NCI-H526 (cell line): ENCODE measurements at regions not wholly inside any gene's neighbourhood (a gene's known extent, or its start where the extent isn't known, plus 50 kb on each side); places are given as distances from the start of the nearest gene placed in this dataset.

Source experiments
- DNase-seq, 2 experiments: peaks; one replicate each; lab custom pipeline; 2025; lab: John Stamatoyannopoulos, UW

DNA sequence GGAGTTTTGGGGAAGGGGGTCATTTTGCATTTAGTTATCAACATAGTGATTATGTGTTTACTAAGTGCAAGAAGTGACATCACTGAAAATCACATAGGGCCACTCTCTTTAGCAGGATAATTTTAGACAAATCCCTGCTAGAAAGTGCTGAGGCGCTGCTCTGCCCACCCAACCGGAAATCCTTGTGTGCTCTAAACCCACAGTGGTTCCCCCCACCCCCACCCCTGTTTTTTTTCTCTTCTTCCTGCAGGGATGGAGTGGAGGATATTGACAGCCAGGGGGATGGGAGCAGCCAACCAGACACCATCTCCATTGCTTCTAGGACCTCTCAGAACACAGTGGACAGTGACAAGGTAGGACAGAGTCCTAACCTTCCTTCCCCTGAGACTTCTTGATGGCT lies 234.2 kb upstream of the UMPS start:
- DNase-seq = no peak

DNA sequence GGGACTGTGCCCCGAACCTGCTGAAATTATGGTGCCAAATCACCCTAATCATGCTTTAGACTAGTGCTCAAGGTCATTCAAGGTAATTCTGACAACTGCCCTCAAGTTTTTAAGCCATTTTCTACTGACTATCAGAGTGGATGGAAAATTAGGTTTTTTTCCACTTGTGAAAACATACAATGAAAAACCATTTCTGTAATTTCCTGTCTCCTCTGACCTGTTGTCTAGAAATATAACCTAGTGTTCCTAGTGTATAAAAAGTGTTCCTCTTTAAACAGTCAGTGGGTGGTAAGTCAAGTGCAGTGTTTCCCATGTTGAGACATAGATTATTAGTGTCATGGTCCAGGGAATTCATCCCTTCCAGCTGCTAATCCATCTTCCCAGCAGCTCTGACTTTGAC lies 232.8 kb upstream of the UMPS start:
- DNase-seq = no peak

DNA sequence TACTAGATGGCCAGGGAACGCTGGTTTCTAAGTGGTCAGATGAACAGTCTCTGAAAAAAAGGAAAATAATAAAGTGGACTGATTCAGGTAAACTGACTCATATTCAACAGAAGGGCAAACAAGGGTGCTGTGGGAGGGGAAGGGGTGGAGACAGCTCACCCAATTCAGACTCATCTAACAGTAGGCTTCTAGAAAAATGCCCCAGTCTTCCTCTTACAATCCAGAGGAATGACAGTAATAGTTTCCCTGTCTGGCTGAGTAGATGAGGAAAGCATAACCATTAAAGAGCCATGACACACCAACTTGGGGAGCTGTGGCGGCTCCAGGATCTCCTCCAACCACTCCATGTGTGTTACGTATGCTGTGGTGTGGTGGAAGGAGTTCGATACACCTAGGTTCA lies 231.4 kb upstream of the UMPS start:
- DNase-seq = no peak

DNA sequence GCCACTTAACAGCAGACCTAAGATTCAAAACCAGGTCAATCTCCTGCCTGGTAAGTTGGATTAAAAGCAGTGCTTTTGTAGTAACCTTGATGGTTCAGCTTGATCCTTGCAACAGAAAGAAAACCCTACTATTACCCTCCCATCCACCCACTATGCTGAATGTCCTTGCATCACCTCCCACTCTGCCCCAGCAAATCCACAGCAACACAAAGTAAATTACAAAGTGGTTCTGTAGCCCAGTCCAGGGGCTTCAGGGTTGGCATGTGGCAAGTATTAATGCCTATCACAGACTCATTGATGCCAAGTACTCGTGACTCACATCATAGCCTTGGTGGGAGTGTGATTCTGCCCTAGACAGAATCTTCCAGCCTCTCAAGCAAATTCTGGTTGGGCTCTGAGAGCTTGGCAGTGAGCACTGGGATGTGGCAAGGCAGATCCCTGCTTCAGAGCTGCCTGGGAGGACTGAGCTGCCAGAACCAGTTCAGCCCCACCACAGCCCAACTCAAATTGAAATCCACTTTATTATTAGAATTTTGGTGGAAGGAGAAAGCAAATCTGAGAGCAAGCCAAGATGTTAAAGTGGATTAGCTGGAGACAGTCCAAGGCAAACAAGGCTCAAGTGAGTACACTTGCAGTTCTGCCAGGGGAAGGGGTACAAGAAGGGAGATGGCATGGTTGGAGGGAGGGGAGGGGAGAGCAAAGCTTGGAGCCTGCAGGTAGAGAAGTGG lies 225.8 kb upstream of the UMPS start:
- DNase-seq = no peak

DNA sequence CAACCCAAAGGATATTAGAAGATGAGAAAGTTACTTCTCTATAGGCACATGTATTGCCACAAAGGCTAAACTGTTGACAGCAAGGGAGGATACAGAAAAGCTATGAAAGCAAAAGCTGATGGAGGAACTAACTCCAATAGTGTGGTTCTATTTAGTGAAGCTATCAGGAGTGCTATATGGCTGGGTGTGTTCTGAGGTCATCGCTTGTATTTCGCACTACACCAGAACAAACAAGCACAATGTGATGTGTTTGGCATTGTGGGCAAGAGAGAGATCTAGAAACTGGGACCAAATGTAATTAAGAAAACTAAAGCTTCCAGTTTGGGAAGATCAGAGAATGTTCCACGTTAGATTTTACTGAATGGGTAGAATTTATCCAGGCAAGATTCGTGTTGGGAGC lies 220.4 kb upstream of the UMPS start:
- no peak for DNase-seq

DNA sequence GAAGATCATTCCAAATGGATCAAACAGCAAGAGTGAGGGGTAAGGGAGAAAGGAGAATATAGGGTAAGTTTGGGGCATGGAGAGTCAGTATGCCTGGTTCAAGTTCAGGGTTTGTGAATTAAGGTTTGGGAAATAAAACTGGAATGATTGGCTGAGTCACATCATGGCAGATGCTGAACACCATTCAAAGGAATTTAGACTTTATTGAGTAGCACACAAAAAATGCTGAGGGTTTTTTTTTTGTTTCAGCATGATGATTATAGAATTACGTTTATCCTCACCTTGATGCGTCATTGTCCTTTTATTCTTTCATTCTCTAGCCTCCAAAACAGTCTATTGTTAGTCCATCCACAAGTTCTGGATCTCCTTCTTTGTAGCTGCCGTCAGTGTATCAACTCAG lies 220.0 kb upstream of the UMPS start:
- no peak for DNase-seq

DNA sequence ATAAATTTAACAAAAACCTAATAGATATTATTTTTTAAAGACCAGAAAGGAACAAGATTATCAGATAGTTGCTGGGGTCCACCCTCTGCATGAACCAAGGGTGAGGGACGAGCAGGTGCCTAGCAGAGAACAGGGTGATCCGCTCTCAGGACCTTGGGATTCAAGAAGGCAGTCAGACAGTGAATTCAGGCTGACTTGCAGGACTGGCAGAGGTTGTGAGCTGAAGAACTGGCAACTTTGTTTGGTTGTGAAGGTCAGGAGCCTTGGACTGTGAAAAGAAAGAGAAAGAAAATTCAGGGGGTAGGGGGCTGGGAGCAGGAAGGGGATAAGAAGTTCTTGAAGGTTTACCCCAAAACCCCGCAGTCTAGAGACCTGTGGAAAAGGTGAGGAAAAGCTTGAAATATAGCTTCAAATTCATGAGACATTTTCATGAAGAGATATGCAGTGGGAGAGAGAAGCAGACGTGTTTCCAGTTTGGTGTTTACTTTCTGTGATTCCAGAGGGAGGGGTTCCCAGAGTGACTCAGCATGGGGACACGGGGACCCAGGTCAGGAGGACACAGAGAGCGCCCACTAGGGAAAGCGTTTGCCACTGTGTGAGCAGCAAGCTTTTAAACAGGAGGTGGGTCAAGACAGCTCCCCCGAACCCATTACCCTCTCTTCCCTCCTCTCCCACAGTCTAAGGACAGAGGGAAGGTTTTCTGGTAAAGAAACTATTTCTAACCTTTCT lies 217.2 kb upstream of the UMPS start:
- no peak for DNase-seq

DNA sequence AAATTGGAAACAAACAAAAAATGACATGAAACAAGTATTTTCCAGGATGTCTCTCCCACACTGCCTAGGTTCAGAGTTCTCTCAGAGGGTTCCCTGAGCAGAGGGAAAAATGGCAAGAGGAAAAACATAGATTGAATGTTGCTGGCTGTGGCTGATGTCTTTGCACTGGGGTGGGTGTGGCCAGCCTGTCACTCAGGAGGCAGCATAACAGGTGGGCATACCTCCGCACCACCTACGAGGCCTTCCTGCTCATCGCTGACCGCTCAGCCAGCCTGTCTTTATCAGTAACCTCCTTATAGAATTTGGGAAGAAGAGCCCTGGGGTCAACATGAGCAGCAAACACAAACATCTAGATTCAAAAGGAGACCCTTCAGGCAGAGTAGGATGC lies 216.6 kb upstream of the UMPS start:
- no peak for DNase-seq

DNA sequence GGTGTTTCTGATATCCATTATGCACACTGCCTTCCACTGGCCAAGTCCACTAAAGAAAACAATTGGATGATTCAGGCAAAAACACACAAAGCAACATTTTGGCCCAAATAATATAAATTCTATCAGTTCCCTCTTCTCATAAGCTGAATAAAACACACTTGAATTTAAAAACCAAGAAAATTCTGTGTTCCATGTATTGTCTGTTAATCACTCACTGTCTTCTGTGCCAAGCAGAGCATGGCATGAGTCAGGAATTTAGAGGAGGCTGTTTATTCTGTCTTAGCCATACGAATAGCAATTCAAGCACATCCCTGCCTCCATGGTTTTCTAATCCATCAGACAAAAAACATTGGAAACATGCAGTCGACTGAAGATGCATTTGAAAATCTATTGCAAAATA lies 215.6 kb upstream of the UMPS start:
- no peak for DNase-seq

DNA sequence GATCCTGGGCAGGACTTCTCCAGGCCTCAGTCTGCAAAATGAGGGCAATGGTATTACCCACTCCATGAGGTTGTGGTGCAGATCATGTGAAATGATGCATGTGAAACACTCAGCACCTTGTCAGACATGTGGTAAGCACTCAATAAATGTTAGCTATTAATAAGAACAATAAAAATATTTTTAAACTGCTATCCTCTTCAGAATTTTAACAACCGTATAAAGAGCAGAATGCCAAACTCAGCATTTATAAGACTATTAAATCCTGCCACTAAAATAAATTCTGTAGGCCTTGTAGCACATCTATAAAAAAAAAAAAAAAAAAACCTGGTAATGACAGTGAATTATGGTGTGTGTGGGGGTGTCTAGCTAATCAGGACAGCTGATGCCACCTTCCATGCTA lies 213.9 kb upstream of the UMPS start:
- no peak for DNase-seq

DNA sequence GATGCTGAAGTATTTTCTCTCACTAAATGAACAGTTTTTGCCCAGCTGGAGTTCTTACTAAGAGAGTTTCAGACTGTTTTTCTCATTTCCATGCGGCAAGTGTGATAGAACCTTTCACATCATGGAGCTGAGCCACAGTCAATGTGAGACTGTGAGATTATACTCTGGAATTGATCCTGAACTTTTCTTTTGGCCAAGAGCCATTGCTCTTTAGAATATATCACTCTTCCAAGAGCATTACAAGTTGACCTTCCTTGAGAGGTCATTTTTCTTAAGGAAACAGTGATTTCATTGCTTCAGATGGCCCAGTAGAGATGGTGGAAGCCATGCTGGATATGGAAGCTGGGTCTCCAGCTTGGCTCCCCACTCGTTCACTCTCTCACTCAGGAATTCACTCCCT lies 212.9 kb upstream of the UMPS start:
- DNase-seq = no peak

DNA sequence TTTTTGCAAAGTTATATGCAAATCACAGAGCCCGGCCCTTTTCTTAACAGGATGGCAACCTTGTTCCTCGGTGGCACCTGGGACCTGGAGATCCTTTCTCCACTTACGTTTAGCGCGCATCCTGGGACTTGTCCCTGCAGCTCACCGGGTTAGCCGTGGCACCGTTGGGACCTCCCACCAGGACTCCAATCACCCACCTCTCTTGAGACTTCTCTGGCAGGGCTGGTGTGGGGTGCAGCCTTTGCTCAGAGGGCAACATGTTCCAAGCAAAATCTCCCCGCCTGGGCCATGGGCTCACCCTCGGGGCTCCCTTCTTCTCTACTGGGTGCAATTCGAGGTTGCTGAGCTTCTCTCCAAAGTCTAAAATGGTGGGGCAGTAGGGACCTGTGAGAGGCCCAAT lies 211.9 kb upstream of the UMPS start:
- peak; percentile 34 to 77 for DNase-seq

DNA sequence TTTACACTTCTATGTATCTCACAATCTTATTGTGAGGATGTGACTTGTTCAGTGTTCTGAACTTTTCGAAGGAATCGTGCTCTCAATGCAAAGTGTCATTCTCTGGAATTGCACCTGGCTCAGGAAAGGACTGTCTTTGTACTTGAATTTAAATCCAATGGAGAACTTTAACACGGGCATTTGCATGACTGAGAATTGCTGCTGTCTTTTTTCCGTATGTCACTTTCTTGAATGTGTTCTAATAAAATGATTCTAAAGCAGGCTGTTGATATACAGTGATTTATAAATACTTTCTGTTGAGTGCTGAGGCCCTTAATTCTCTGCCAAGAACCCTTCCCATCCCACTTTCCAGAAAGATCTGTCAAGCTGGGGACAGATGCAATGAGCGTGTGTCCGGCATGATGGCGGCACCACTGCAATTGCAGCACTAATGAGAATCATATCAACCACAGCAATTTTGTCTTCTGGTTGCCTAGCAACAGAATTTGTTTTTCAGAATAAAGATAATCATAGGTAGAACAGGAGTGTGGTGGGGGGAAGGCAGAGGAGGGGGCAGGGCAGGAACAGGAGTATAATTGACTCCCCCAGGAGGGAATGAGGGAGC lies 210.6 kb upstream of the UMPS start:
- peak in 1 of 2 experiments; percentile 36 for DNase-seq

DNA sequence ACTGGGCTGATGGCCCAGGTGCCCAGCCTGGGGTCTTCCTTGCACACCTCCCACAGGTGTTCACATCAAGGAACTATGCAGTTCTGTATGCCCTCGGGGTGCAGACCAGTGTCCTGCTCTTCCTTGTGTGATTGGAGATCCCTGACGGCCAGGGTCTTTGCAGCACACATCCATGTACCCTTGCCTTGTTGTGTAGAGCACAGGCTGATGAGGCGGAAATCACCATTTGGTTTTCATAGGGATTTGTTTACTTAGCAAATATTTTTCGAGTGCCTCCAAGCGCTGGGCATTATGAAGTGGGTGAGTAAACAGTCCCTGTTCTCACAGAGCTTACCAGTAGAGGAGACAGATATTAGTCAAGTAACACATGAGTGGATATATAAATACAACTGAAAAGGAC lies 209.3 kb upstream of the UMPS start:
- peak; percentile 10 to 26 for DNase-seq

DNA sequence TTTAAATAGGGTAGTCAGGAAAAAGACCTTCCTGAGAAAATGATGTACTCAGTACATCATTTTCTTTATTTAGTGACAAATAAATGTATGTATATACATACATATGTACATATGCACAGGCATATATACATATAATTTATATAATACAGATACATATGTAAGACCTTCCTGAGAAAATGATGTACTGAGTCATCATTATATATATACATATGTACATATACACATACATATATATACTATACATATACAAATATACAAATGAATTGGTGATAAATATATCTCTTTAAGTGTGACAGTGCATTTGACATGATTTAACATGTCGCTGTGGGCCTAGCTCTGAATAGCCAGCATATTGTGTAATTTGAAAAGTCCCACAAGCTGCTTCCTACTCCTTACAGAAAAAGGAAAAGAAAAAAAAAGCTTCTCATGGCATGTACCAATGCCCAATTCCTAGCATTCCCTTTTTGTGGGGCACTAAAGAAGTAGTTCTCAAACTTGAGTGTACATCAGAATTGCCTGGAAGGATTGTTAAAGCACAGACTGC lies 208.1 kb upstream of the UMPS start:
- no peak for DNase-seq

DNA sequence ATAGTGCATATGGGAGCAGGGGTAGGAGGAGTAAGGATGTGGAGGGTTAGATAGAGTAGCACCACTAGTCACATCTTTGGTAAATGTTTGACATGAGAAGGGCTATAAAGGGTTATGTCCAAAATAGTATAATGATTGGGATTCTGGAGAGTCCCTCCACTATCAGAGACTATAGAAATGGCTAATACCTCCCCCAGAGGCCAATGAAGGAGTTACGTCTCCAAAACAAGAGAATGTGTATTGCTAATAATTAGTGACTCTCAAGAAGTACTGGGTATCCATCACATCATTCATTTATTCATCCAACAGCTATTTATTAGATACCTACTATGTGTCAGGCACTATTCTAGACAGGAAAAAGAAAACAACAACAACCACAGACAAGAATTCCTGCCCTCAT lies 203.7 kb upstream of the UMPS start:
- no peak for DNase-seq

DNA sequence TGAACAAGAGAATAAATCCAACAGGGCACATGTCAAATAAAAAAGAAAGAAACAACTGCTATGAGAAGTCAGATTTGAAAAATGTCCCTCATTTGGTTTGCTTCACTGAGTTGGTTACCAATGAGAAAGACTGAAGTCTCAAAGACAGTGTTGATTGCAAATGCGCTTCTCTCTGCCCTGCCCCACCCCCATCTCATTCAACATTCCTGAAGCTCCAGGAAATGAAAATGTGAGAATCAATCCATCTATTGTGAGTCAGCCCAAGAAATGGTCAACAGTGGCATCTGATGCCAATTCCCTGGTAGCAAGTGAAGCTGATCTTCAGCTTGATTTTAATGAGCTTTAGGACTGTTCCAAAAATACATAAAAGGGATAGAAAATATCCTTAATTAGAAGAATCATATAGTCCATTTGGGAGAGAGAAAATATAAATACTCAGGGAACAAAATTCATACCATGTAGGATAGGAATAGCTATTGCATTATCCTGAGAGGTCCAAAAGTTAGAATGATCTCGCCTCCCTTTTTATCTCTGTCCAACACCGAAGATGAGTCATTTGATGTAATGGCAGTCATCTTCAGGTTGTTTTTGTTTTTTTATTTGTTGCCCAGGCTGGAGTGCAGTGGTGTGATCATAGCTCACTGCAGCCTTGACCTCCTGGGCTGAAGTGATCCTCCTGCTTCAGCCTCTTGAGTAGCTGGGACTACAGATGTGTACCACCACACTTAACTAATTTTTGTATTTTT lies 200.3 kb upstream of the UMPS start:
- DNase-seq = no peak

DNA sequence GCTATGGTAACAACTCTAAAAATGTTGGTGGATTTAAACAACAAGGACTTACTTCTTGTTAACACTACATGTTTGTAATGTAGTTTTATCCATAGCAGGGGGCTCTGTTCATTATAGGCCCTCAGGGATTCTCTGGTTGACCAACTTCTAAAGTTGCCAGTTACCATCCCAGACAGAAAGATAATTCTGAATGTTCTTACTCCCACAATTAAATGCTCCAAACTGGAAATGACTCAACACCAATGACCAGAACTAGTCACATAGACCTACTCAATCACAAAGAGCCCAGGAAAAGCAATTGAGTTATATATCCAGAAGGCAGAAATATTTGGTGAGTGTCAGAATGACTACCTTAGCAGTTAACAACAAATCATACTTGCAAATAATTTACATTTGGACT lies 199.3 kb upstream of the UMPS start:
- no peak for DNase-seq

DNA sequence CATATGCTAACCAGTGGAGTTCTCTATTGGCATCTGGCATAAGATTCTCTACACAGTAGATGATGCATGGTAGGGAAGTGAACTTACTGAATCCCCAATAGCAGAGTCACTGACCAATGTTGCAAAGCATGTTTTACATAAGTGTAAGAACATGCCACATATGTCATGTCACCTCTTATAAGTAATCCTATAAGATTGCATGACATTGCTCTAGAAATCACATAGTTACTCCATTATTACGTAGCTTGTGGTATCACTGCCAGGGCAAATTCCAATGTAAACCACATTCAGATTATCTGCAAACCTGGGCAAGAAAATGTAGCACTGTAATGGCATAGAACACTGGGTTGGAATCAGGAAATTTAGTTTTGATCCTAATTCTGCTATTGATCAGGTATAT lies 198.2 kb upstream of the UMPS start:
- DNase-seq = no peak

DNA sequence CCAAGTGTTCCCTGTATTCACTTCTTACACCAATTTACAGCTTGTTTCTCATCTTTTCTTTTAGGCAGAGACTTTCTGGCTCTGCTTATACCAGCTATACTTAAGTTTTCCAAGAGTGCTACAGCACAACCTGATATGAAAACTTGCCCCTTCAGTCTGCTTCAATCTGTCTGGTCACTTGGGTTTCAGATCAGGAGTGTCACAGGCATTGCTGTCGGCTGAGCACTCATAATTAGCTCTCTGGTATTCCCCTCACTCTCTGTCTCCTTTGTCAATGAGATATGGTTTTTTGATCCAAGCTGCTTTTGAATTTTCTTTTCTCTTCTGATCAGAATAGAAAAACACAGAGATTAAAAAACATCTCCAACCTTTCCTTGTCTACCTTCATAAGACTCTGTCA lies 194.9 kb upstream of the UMPS start:
- DNase-seq = no peak

DNA sequence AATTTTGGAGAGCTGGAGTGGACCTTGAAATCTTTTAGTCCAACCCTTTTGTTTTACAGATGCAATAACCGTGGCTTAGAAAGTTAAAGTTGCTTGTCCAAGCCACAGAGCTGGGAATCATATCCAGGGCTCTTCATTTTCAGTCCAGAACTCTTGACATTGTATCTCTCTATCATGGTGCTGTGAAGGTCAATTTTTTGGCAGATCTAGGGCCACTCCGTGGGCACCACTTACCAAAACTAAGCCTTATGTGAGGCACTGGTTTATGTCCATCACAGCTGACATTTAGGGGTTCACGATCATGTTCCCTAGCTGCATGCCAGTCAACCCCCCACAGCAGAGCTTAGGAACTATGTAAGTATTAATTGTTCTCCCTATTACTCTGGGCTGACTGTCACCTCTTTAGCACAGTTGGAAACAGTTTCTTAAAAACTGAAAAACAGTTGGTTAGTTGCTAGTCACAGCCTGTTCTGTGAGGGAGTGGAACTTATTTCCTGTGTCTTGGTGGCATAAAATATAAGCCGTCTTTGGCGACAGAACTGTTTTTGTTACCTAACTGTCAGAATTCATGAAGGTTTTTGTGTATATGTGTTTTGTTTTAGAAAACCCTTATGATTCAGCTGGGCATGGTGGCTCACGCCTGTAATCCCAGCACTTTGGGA lies 189.6 kb upstream of the UMPS start:
- DNase-seq = no peak
